COR-L47 (cell line): ENCODE measurements at regions not wholly inside any gene's neighbourhood (a gene's known extent, or its start where the extent isn't known, plus 50 kb on each side); places are given as distances from the start of the nearest gene placed in this dataset.
"Not testable (repeated sequence)": the region's sequence is repeated elsewhere in the genome, so short reads cannot be mapped to it uniquely, and the experiment has no call there.

ENCODE experiments used
- DNase-seq: peaks from one replicate; lab custom pipeline; 2025; lab: John Stamatoyannopoulos, UW

- DNase-seq, result no peak
Observed at GRCh38 chr5:106818552-106818951, 852.2 kb downstream of the EFNA5 start.

- no peak for DNase-seq
Observed at GRCh38 chr5:106814961-106815360, 855.8 kb downstream of the EFNA5 start.

GRCh38 chr5:106801554-106801953 is 869.2 kb downstream of the EFNA5 start:
- DNase-seq, result no peak

- no peak for DNase-seq
Observed at GRCh38 chr5:106797996-106798395, 872.7 kb downstream of the EFNA5 start.

GRCh38 chr5:106796081-106796480 is 874.7 kb downstream of the EFNA5 start:
- DNase-seq, result no peak

GRCh38 chr5:106784846-106785245 is 885.9 kb downstream of the EFNA5 start:
- DNase-seq, result no peak

- no peak for DNase-seq
Observed at GRCh38 chr5:106780355-106780754, 890.4 kb downstream of the EFNA5 start.

GRCh38 chr5:106776515-106776914 is 894.2 kb downstream of the EFNA5 start:
- not testable (repeated sequence) for DNase-seq

GRCh38 chr5:106768392-106768791 is 902.3 kb downstream of the EFNA5 start:
- DNase-seq, result no peak

- no peak for DNase-seq
Observed at GRCh38 chr5:106766916-106767315, 903.8 kb downstream of the EFNA5 start.

- DNase-seq, result no peak
Observed at GRCh38 chr5:106759581-106759980, 911.2 kb downstream of the EFNA5 start.

- no peak for DNase-seq
Observed at GRCh38 chr5:106759152-106759551, 911.6 kb downstream of the EFNA5 start.

GRCh38 chr5:106757672-106758071 is 913.1 kb downstream of the EFNA5 start:
- DNase-seq, result no peak

GRCh38 chr5:106755789-106756188 is 914.9 kb downstream of the EFNA5 start:
- no peak for DNase-seq

GRCh38 chr5:106755066-106755465 is 915.7 kb downstream of the EFNA5 start:
- DNase-seq, result no peak

- DNase-seq, result no peak
Observed at GRCh38 chr5:106749826-106750225, 920.9 kb downstream of the EFNA5 start.

GRCh38 chr5:106739127-106739526 is 931.6 kb downstream of the EFNA5 start:
- DNase-seq, result no peak

- no peak for DNase-seq
Observed at GRCh38 chr5:106737111-106737510, 933.6 kb downstream of the EFNA5 start.

GRCh38 chr5:106732624-106733023 is 938.1 kb downstream of the EFNA5 start:
- DNase-seq, result no peak

- no peak for DNase-seq
Observed at GRCh38 chr5:106730912-106731311, 939.8 kb downstream of the EFNA5 start.

- no peak for DNase-seq
Observed at GRCh38 chr5:106730506-106730905, 940.2 kb downstream of the EFNA5 start.

GRCh38 chr5:106728208-106728607 is 942.5 kb downstream of the EFNA5 start:
- no peak for DNase-seq

- no peak for DNase-seq
Observed at GRCh38 chr5:106727071-106727470, 943.7 kb downstream of the EFNA5 start.

- no peak for DNase-seq
Observed at GRCh38 chr5:106720367-106720766, 950.4 kb downstream of the EFNA5 start.

- no peak for DNase-seq
Observed at GRCh38 chr5:106699796-106700195, 970.9 kb downstream of the EFNA5 start.
